Panc1 (cell line): ENCODE measurements at regions not wholly inside any gene's neighbourhood (a gene's known extent, or its start where the extent isn't known, plus 50 kb on each side); places are given as distances from the start of the nearest gene placed in this dataset.
"Not testable (repeated sequence)": the region's sequence is repeated elsewhere in the genome, so short reads cannot be mapped to it uniquely, and the experiment has no call there.

Source experiments
- ATAC-seq: fragments of 200-7000 bp; cut with Tn5 transposase; 2 replicates; pipeline ENCODE4 v1.9.1; 2020; ENCODE audit warnings: mild to moderate bottlenecking, moderate library complexity
- BruUV-seq: library from RNA; stranded (reverse); fragments of 400-500 nt; replicated peaks from 2 replicates; lab custom pipeline; 2021; lab: Mats Ljungman, UMichigan
- CTCF ChIA-PET: fragments of 300-600 bp; sonication (Branson Sonifier 250); formaldehyde crosslinking; loops from one replicate; lab custom pipeline; 2022; ENCODE audit warnings: antibody characterized with exemption; lab: Charles Lee
- POLR2A ChIA-PET: fragments of 300-600 bp; sonication (Branson Sonifier 250); formaldehyde crosslinking; loops from one replicate; lab custom pipeline; 2022; ENCODE audit warnings: antibody characterized with exemption; lab: Charles Lee
- DNase-seq: peaks from one replicate; pipeline ENCODE4 v3.0.0-alpha.2; 2010; ENCODE audit warnings: low read depth, low spot score
- H3K27ac ChIP-seq: 2 replicates; pipeline ENCODE4 v1.5.1; 2011; ENCODE audit warnings: mild to moderate bottlenecking, low read length, inconsistent platforms
- H3K27me3 ChIP-seq: fragments of 200-500 bp; sonication (Bioruptor generic); 2 replicates; pipeline ENCODE4 v1.6.0; 2014; ENCODE audit warnings: low read length, inconsistent platforms; ENCODE audit not compliant: control insufficient read depth, insufficient read depth
- H3K36me3 ChIP-seq: fragments of 200-500 bp; sonication (Bioruptor generic); 2 replicates; pipeline ENCODE4 v1.5.1; 2014; ENCODE audit warnings: inconsistent platforms, mild to moderate bottlenecking, low read length, moderate library complexity; ENCODE audit not compliant: control insufficient read depth, insufficient read depth
- H3K4me1 ChIP-seq: 2 replicates; pipeline ENCODE4 v1.5.1; 2011; ENCODE audit warnings: inconsistent platforms, mild to moderate bottlenecking, low read length, moderate library complexity; ENCODE audit not compliant: control insufficient read depth, insufficient read depth
- H3K4me3 ChIP-seq, 2 experiments: 2 replicates each; pipeline ENCODE4 v1.5.1; 2011 to 2012; ENCODE audit warnings: low read depth in 2 of 2, low read length in 2 of 2, mild to moderate bottlenecking in 2 of 2, inconsistent platforms in 1 of 2, moderate library complexity in 1 of 2
- H3K9me3 ChIP-seq: fragments of 200-500 bp; sonication (Bioruptor generic); 2 replicates; pipeline ENCODE4 v1.5.1; 2014; ENCODE audit warnings: low read depth, mild to moderate bottlenecking, inconsistent platforms, low read length, moderate library complexity; ENCODE audit not compliant: control insufficient read depth, insufficient read depth
- POLR2AphosphoS5 ChIP-seq: IDR thresholded peaks from 2 replicates; pipeline ENCODE4 v1.6.1; 2012; ENCODE audit warnings: mild to moderate bottlenecking, low read depth, low read length, moderate library complexity
- SIN3A ChIP-seq: IDR thresholded peaks from 2 replicates; pipeline ENCODE4 v1.6.1; 2012; ENCODE audit warnings: low read depth, mild to moderate bottlenecking, low read length, moderate library complexity, borderline replicate concordance; ENCODE audit not compliant: insufficient read depth
- TCF7L2 ChIP-seq: IDR thresholded peaks from 2 replicates; pipeline ENCODE4 v1.6.1; 2011; ENCODE audit warnings: mild to moderate bottlenecking, low read depth, low read length, inconsistent platforms
- in situ Hi-C: cut with HindIII; loops from 2 replicates; pipeline ENCODE4 v1.10.0; 2016; ENCODE audit warnings: low sequenced_read_pairs, low pct_unique_long_range_greater_than_20kb
- intact Hi-C: fragments of 100-400 bp; cut with micrococcal nuclease; formaldehyde crosslinking; loops from one replicate; pipeline ENCODE4 v1.10.0; 2022; ENCODE audit not compliant: unreplicated experiment
- TF ChIP-seq, protein P1 (sequence below), 2 experiments: IDR thresholded peaks; 2 replicates each; pipeline ENCODE4 v1.6.1; 2011 to 2012; ENCODE audit warnings: low read depth in 2 of 2, control low read depth in 1 of 2, low read length in 1 of 2, mild to moderate bottlenecking in 1 of 2, moderate library complexity in 1 of 2; ENCODE audit not compliant: insufficient read depth in 1 of 2
- TF ChIP-seq, protein P2 (sequence below): fragments of 450-650 bp; IDR thresholded peaks from 2 replicates; pipeline ENCODE4 v1.5.1; 2017; ENCODE audit warnings: mild to moderate bottlenecking

DNA sequence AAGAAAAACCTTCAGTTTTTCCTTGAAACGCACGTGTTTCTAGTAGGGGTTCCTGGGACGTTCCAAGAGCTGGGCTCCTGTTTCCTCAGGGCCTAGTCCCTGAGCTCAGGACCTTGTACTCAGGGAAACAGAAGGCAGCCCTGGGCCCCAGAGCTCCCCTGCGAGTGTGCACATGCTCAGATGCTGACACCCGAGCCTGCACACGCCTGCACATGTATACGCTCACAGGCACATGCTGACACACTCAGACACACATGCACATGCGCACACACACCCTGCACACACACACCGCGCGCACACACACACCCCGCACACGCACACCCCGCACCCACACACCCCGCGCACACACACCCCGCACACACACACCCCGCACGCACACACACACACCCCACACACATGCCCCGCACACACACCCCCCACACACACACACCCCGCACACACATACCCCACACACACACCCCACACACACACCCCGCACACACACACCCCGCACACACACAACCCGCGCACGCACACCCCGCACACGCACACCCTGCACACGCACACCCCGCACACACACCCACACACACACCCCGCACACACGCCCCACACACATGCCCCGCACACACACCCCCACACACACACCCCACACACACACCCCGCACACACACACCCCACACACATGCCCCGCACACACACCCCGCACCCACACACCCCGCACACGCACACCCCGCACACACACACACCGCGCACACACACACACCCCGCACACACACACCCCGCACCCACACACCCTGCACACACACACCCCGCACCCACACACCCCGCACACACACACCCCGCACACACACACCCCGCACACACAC lies 52.2 kb downstream of the CALML3 start:
- H3K4me3 ChIP-seq: no peak overlapping the region
- H3K27ac ChIP-seq: 0 out of 2 replicates have a peak overlapping the region, but pooled peaks have one; percentile 39
- H3K36me3 ChIP-seq: no peaks in the 10 kb centered on the region
- peaks cover 7% of the 10 kb centered on the region; the same call in 1 of the 2 replicates for H3K4me1 ChIP-seq
- no TSS peak for BruUV-seq
- H3K27me3 ChIP-seq: no peaks in the 10 kb centered on the region
- ATAC-seq: peak; percentile 63
- intact Hi-C loops (no loop called here), in situ Hi-C loops (no loop called here)
- POLR2A ChIA-PET: interaction anchor here (0.6 to 0.7 kb wide), 2 partner anchors 23 to 28 kb away, joined by 3 to 5 read pairs; no protein-coding TSS in a partner anchor
- CTCF ChIA-PET: interaction anchor here (0.6 kb wide), 1 partner anchor 47 kb away, joined by 3 read pairs; no protein-coding TSS in a partner anchor
- no peak for DNase-seq
- H3K9me3 ChIP-seq: no peaks in the 10 kb centered on the region
- no peak for TF ChIP-seq TCF7L2
- TF ChIP-seq, protein P1, sequence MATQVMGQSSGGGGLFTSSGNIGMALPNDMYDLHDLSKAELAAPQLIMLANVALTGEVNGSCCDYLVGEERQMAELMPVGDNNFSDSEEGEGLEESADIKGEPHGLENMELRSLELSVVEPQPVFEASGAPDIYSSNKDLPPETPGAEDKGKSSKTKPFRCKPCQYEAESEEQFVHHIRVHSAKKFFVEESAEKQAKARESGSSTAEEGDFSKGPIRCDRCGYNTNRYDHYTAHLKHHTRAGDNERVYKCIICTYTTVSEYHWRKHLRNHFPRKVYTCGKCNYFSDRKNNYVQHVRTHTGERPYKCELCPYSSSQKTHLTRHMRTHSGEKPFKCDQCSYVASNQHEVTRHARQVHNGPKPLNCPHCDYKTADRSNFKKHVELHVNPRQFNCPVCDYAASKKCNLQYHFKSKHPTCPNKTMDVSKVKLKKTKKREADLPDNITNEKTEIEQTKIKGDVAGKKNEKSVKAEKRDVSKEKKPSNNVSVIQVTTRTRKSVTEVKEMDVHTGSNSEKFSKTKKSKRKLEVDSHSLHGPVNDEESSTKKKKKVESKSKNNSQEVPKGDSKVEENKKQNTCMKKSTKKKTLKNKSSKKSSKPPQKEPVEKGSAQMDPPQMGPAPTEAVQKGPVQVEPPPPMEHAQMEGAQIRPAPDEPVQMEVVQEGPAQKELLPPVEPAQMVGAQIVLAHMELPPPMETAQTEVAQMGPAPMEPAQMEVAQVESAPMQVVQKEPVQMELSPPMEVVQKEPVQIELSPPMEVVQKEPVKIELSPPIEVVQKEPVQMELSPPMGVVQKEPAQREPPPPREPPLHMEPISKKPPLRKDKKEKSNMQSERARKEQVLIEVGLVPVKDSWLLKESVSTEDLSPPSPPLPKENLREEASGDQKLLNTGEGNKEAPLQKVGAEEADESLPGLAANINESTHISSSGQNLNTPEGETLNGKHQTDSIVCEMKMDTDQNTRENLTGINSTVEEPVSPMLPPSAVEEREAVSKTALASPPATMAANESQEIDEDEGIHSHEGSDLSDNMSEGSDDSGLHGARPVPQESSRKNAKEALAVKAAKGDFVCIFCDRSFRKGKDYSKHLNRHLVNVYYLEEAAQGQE (IDR thresholded peaks at IDR 0.05; ENCODE audit: insufficient read depth in 1 of 2, low read depth in 2 of 2, low read length in 1 of 2): no peak
- no peak for TF ChIP-seq POLR2AphosphoS5
- TF ChIP-seq, protein P2, sequence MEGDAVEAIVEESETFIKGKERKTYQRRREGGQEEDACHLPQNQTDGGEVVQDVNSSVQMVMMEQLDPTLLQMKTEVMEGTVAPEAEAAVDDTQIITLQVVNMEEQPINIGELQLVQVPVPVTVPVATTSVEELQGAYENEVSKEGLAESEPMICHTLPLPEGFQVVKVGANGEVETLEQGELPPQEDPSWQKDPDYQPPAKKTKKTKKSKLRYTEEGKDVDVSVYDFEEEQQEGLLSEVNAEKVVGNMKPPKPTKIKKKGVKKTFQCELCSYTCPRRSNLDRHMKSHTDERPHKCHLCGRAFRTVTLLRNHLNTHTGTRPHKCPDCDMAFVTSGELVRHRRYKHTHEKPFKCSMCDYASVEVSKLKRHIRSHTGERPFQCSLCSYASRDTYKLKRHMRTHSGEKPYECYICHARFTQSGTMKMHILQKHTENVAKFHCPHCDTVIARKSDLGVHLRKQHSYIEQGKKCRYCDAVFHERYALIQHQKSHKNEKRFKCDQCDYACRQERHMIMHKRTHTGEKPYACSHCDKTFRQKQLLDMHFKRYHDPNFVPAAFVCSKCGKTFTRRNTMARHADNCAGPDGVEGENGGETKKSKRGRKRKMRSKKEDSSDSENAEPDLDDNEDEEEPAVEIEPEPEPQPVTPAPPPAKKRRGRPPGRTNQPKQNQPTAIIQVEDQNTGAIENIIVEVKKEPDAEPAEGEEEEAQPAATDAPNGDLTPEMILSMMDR: no peak
- no peak for TF ChIP-seq SIN3A

DNA sequence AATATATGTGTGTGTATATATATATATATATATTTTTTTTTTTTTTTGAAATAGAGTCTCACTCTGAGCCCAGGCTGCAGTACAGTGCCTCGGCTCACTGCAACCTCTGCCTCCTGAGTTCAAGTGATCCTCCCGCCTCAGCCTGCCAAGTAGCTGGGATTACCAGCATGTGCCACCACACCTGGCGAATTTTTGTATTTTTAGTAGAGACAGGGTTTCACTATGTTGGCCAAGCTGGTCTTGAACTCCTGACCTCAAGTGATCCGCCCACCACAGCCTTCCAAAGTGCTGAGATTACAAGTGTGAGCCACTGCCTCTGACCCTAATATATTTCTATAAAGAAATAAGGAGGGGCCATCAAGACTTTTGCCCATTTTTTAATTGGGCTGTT lies 55.3 kb downstream of the CALML3 start:
- H3K4me3 ChIP-seq, DNase-seq, in situ Hi-C loops, H3K27ac ChIP-seq, ATAC-seq, H3K36me3 ChIP-seq, H3K9me3 ChIP-seq, CTCF ChIA-PET, H3K4me1 ChIP-seq, intact Hi-C loops, H3K27me3 ChIP-seq, BruUV-seq: not testable (repeated sequence)
- POLR2A ChIA-PET: interaction anchor here (0.7 kb wide), 1 partner anchor 12 kb away, joined by 8 read pairs; no protein-coding TSS in a partner anchor
